Inflammatory macrophage treated with lipopolysaccharide for 1 hour (primary cell): ENCODE measurements at regions not wholly inside any gene's neighbourhood (a gene's known extent, or its start where the extent isn't known, plus 50 kb on each side); places are given as distances from the start of the nearest gene placed in this dataset.
"Not testable (repeated sequence)": the region's sequence is repeated elsewhere in the genome, so short reads cannot be mapped to it uniquely, and the experiment has no call there.

ENCODE experiments used
- DNase-seq, 2 donors: peaks; one replicate each; pipeline ENCODE4 v3.0.0-alpha.2; 2020 to 2022

DNA sequence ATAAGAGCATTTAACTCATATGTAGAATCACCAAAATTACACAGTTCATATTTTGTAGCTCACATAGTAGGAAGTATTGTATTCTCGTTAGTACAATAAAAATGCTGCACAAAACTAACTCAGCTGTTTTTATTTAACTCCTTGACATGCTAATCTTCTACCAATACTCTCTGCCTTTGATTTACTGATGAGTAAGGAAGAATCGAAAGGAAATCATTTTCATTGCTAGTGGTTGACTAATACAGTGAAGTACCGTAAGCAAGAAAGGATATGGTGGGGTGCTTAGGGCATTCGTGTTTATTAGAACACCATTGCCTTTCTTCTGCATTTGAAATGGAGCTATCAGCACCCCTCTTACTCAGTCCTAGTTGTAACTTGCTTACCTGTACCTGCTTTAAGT lies 1239.1 kb upstream of the TENM3 start:
- no peak for DNase-seq

DNA sequence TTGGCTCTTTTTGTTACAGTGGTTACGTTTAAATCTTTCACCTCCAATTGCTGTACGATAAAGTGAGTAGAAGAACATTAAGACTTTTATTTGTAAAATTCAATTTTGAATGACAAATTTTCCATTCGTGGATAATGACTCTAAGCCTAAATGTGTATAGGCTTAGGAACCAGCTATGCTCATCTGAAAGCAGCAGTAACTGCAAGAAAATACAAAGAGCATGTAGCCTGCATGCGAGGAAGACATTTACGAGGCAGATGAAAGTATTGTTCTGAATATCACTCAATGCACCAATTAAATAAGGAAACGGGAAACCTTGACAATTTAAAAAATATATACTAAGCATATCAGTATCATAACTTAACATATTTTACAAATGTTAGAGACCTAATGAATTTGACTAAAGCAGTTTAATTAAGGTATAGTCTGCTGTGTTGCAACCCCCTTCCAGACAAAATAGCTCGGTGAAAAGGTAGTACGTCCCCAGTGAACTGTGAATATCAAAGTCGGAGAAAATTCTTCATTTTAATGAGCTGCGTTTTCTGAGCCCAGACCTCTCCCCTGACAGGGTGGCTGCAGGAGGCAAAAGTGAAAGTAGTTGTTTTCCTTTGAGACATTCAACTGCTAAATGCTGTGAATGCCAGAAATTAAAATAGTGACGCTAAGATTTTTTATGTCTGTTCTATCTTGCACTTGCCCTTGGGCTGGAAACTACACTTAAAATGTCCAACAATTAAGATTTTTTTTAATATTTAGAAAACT lies 1236.5 kb upstream of the TENM3 start:
- no peak for DNase-seq

DNA sequence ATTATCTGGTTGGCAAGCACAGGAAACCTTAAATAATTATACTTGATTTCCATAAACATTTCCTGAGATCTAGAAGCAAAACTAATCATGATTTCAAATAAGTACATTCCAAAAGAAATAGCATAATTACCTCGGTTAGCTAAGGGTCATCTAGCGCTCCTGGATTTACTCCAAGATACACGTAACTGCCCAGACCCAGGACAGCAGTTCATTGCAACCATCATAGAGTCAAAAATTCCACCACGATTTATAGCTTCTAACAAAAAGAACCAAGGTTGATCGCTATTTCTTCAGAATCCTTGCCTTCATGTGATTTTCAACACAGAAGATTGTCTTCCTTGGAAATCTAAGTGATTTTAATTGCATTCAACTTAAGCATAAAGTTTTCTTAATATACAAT lies 1235.5 kb upstream of the TENM3 start:
- DNase-seq = no peak

DNA sequence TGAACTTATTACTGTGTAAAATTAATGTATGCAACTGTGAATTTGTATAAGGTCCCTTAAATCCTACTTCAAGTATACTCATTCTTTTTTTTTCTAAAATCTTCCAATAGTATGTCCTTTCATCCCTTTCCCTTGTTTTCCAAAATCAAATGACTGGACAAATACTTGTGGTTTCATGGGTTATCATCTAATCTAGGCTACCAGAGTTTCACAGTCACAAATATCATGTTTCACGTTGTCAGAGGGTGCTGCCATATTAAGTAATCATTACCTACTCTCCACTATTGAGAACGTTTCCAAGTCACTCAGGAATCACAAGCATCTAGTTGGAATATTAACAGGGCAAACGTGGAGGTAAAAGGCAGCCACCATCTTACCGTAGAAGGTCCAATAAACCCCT lies 1235.0 kb upstream of the TENM3 start:
- DNase-seq = no peak

DNA sequence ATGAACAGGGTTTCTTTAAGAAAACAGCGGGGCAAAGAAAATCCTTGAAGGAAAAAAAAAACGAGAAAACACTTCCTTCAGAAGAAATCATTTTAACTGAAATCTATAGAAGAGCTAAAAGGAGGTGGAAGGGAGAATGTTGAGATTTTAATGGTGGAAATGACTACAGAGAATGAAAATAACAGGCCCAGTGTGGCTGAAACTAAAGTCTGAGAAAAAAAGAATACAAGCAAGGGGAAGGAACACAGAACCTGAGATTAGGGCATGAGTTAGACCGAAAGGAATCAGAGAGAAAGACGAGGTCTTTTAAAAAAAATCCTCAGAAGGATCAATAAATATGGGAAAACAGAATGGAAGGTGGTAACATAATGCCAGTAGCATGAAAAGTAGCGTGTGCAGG lies 1230.0 kb upstream of the TENM3 start:
- no peak for DNase-seq

DNA sequence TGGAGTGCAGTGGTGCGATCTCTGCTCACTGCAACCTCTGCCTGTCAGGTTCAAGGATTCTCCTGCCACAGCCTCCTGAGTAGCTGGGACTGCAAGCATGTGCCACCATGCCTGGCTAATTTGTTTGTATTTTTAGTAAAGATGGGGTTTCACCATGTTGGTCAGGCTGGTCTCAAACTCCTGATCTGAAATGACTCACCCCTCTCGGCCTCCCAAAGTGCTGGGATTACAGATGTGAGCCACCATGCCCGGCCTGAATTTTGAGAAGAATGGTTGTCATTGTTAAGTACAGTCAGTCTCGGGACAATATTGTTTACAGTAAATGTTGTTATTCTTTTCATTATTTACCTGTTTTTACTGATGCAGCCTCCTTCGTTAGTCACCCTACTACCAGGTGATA lies 1226.2 kb upstream of the TENM3 start:
- DNase-seq = no peak

DNA sequence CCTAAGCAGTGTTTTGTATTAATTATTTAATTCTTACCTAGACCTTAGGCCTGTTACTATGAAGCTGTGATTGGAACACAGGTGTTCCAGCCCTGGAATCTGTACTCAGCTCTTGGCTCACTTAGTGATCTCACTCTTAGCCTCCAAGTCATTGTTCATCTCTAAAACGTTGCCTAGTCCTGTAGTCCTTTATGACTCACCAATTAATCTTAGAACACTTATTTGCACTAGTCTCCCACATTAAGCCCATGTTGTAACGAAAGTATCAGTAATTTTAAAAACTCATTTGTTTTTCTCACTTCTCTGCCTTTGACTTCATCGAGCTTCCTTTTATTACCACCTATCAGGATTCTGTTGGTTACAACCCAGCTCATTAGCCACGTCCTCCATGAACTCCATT lies 1224.7 kb upstream of the TENM3 start:
- DNase-seq = no peak

DNA sequence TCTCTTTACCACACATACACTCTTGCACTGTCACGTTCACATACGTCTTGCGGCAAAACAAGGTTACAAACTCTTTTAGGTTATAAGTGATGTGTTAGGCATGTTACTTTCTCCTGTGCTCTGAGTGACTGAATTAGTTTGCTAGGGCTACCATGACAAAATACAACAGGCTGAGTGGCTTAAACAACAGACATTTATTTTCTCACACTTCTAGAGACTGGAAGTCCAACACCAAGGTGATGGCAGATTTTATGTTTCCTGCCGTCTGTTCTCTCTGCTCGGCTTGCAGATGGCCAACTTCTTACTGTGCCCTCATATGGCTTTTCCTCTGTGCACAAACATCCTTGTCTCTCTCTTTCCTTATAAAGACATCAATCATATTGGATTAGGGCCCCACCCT lies 1224.3 kb upstream of the TENM3 start:
- no peak for DNase-seq

DNA sequence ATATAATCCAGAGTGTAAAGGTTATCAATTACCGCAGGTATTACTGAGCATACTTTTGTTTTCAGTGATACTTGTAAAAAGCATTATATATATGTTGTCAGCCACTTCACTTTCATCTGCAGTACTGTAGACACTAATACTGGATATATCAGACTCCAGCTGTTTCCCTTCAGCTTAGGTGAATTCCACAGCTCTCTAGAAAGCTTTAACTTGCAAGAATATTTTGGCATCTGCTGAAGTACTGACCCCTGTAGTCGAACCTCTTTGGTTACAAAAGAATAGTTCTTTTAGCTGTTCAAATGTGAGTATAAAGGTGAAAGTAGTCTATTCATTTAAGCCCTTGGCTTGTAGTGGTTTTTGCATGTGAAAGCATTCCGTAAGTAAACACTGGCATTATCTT lies 1222.7 kb upstream of the TENM3 start:
- DNase-seq = no peak

DNA sequence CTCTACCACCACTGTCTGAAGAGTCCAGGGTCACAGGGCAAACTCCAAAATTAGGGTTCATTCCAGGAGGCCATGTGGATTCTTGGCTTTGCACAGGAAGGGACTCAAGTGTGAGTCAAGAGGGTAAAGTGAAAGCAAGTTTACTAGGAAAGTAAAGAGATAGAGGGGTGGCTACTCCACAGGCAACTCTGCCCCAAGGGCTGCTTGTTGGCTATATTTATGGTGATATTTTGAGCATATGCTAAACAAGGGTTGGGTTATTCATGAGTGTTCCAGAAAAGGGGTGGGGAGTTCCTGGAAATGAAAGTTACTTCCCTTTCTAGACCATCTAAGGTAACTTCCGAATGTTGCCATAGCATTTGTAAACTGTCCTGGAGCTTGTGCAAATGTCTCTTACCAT lies 1222.0 kb upstream of the TENM3 start:
- DNase-seq = no peak

DNA sequence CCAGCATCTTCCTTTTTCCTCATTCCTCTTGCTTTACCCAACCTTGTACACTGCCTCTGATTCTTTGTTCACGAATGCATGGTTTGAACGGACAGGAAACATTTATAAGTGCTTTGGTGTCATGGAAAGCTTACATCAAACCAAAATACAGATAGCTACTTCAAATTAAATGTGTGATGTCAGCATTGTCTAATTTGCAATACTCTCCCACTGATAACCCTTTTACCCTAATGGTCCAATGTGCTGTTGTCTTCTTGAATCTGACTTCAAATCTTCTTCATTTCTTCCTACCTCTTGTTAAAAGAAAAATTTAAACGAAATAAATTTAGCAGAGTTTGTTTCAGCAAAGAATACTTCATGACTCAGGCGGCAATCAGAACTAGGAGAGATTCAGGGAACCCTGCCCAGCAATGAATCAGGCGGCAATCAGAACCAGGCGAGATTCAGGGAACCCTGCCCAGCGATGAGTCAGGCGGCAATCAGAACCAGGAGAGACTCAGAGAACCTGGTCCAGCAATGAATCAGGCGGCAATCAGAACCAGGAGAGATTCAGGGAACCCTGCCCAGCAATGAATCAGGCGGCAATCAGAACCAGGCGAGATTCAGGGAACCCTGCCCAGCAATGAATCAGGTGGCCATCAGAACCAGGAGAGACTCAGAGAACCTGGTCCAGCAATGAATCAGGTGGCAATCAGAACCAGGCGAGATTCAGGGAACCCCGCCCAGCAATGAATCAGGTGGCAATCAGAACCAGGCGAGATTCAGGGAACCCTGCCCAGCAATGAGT lies 1212.9 kb upstream of the TENM3 start:
- DNase-seq = not testable (repeated sequence)

DNA sequence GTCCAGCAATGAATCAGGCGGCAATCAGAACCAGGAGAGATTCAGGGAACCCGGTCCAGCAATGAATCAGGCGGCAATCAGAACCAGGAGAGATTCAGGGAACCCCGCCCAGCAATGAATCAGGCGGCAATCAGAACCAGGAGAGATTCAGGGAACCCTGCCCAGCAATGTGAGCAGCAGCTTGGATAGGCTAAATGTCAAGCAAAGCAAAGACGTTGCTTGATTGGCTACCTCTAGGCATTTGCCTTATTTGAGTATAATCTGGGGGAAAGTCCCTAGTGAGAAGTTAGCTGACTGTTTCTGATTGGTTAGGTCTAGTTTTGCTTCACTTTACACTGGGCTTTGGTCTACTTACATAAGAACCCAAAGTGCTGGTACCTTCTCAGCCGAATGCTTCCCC lies 1212.2 kb upstream of the TENM3 start:
- no peak for DNase-seq

DNA sequence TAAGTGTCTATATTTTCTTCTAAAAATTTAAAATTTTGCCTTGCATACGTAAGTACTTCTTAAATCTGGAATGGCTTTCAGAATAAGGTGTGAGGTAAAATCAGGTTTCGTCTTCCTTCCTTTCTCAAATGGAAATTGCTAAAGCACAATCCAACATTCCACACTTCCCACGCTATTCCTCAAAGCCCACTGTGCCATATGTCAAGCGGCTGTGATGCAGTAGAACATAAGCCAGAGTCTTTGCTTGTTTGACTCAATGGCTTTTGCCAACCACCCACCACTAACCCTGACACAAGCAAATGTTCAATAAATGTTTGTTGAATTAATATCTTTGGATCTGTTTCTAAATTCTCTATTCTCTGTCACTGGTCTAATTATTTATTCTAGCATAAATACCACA lies 1199.7 kb upstream of the TENM3 start:
- DNase-seq = no peak

DNA sequence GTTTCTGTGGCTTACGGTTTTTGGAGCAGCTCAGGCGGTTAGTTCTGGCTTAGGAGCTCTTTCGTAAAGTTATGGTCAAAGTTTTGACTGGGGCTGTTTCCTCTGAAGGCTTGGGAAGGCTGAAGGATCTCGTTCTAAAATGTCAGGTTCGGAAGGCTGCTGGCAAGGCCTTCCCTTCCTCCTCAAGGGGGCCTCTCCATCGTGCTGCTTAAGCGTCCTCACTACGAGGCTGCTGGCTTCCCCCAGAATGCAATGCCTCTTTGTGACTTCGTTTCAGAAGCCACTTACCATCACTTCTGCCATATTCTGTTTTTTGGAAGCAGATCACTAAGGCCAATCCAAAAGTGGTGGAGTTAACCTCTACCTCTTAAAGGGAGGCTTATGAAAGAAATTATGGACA lies 1196.4 kb upstream of the TENM3 start:
- DNase-seq = no peak

DNA sequence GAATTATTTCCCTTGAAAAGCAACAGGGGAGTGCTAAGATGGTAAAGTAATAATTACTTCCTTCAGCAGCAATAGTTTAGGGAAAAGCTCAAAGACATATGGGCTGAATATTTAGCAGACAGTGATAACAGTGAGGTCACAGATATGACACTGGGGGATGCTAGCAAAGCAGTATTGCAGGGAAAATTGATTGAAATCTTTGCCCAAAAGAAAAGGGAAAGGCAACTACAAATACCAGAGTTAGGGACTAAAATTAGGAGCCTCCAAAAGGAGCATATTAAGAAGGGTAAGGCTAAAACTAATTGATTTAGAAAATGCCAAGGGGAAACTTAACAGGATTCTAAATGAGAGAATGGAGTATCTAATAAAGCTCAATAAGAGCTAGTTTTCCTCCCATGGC lies 1191.3 kb upstream of the TENM3 start:
- no peak for DNase-seq

DNA sequence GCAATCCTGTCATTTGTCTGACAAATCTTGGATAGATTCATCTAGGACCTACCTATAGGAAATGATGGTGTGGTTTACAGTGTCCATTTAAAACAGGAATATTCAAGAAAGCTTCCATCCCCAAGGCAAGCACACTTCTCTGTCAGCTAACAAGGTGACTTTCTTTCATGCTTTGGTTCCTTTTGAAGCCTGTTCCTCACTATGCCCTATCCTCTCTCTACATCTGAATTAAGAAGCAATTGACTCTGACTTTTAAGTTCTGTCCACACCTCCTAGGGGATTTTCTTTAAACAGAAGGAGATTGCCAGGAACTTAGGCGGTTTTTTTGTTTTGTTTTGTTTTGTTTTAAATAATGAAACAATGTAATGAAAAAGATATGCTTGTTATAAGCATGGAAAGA lies 1181.4 kb upstream of the TENM3 start:
- DNase-seq = no peak

DNA sequence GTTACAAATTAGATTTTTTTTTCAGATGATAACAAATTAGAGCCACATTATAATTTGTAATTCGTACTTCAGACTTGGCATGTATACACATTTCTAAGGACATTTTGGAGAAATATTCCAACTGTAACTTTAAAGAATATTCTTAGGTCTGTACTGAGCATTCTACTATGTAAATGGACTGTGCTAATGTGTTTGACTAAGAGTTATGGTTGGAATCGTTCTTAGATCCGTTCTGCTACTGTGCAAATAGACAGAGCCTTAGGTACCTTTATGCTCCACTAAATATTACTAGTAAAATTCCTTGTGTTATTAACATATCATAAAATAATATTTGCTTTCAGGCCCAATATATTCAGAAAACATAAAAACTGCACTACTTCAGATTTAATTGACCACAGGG lies 1180.0 kb upstream of the TENM3 start:
- no peak for DNase-seq

DNA sequence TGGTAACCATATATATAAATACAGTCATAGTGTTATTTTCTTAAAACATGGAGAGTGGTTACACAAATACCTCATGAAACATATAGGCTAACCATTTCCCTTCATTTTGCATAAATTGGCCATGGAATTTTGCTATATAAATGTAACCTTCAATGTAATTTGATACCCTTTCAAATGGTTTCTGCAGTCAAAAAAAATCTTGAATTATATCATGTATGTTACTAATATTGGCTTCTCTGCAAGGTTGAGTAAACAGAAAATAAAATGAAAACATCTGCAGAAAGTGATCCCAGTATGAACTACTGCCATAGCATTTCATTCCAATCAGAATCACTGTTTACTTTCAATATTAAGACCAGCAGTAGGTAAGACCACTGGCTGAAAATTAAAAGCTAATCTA lies 1165.9 kb upstream of the TENM3 start:
- no peak for DNase-seq

DNA sequence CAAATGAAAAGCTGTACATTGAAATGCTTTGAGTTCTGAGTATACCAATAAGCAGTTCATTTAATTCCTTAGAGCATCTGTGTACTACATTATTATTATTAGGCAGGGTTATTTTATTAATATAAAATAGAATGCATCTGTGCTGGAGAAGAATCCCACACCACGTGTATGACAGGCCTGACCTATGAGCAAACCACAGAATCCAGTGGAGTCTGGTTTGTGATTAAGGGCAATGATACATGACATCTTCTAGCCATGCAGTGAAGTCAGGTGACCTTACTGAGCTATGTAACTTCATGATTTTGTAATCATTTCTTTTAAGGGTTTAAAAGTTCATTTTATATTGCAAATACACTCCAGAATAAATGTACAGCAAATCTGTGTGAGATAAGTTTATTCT lies 1165.0 kb upstream of the TENM3 start:
- no peak for DNase-seq

DNA sequence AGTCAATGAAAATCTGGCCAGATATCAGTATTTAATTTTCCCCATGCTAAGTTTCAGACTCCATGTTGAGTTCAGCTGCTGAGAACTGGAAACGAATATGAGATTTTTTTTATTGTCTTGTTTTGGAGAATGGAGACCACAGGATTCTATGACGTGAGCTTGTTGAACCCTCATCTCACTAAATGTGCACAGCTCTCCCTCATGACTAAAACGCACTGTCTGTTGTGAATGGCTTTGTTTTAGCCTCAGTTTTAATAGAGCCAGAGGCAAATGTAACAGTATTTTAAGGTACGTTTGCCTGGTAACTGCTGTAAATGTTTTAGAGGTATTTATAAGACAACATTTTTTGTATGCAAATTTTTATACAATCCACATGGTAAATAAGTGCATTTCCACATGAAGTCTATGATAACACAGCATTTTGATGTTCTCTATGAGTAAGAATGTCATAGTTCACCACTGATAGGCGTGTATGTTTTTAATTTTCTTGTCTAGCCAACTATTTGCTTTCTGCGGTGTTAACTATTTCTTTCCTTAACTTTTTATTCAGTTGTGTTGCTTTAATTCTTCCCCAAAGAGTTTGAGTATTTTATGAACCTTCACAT lies 1159.3 kb upstream of the TENM3 start:
- no peak for DNase-seq

DNA sequence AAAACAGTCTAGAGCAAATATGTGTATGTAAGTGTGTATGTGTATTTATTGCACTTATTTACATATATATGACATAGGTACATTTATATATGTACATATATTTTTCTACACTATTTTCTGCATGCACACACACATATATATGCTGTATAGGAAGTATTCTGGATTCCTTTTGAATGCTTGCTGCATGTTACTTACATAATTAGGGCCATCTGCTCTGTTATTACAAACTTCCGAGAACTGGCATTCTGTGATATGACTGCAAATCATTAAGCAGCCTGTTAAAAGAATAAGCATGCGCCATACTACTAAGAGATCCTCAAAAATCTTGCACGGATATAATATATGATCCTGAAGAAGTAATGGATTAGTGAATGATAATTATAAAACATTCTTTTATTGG lies 1157.6 kb upstream of the TENM3 start:
- DNase-seq = no peak

DNA sequence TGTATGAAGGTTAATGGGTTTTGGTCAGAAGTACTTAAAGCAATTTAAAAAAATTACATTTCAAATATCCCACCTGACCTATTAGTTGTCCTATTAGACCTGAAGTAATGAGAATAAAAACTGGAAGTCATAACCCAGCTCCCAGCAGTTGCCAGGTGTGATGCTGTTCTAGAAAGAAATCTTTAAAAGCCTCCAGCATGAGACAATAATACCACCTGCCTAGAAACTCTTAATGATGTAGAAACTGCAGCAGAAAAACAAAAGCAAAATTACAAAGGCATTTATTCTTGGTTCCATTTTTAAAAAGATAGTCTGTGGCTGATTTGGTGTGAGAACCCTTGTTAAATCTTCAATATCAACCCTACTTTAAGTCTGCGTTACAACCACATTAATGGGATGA lies 1137.7 kb upstream of the TENM3 start:
- no peak for DNase-seq

DNA sequence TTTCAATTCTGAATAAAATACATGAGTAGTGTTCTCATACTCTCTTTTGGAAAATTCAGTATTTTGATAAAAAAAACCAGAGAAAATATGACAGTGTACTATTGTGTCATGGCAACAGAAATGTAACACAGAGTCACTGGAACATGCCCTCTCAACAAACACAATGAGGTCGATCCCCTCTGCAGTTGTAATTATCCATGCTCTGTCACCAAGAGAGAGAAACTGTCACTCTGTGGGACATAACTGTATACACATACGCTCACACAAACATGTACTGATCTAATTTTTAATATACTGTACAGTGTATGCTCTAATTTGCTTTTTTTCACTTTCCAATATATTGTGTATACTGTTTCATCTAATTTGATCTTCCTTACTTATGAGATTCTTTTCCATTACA lies 1136.8 kb upstream of the TENM3 start:
- DNase-seq = no peak

DNA sequence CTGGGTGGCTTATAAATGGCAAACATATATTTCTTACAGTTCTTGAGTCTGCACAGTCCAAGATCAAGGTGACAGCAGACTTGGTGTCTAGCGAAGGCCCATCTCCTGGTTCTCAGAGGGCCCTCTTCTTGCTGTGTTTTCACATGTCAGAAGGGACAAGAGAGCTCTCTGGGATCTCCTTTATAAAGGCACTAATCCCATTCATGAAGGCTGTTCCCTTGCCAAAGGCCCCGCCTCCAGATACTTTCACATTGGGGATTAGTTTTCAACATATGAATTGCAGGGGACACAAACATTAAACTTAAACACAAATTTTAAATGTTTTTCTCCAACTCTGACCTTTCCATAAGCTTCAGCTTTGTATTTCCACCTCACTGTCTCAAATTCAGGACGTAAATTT lies 1135.0 kb upstream of the TENM3 start:
- no peak for DNase-seq
